Left ventricle myocardium superior (tissue), 1 donor: ENCODE measurements at regions not wholly inside any gene's neighbourhood (a gene's known extent, or its start where the extent isn't known, plus 50 kb on each side); places are given as distances from the start of the nearest gene placed in this dataset.
A peak's percentile ranks its signal among the peaks of the same experiment; 100 is the strongest.
"Not testable (repeated sequence)": the region's sequence is repeated elsewhere in the genome, so short reads cannot be mapped to it uniquely, and the experiment has no call there.

ENCODE experiments used
- ATAC-seq: fragments of 200-7000 bp; cut with Tn5 transposase; one replicate; pipeline ENCODE4 v1.9.1; 2020; ENCODE audit warnings: mild to moderate bottlenecking, moderate library complexity
- DNase-seq: peaks from one replicate; pipeline ENCODE4 v3.0.0-alpha.2; 2020
- intact Hi-C: fragments of 100-400 bp; cut with micrococcal nuclease; formaldehyde crosslinking; loops from one replicate; pipeline ENCODE4 v1.11.0; 2022
- donor health status: DM: no; HTN: yes; CAD: no; lungs with severe emphysema.

- ATAC-seq = no peak
- intact Hi-C loops = no loop called here
Observed at GRCh38 chr3:165716592-165716991, 120.6 kb downstream of the BCHE start.

GRCh38 chr3:165713479-165713878 lies 123.7 kb downstream of the BCHE start:
- ATAC-seq (no peak), DNase-seq (no peak)
- intact Hi-C loops = no loop called here

More at GRCh38 chr3:165716592-165716991, 120.6 kb downstream of the BCHE start:
- no peak for DNase-seq

- intact Hi-C loops = no loop called here
- no peak for DNase-seq
- no peak for ATAC-seq
Observed at GRCh38 chr3:165712382-165712781, 124.8 kb downstream of the BCHE start.

GRCh38 chr3:165697910-165698309 lies 139.3 kb downstream of the BCHE start:
- DNase-seq = no peak
- intact Hi-C loops = no loop called here
- no peak for ATAC-seq

GRCh38 chr3:165696496-165696895 lies 140.7 kb downstream of the BCHE start:
- ATAC-seq (no peak), DNase-seq (no peak)
- intact Hi-C loops = no loop called here

DNA sequence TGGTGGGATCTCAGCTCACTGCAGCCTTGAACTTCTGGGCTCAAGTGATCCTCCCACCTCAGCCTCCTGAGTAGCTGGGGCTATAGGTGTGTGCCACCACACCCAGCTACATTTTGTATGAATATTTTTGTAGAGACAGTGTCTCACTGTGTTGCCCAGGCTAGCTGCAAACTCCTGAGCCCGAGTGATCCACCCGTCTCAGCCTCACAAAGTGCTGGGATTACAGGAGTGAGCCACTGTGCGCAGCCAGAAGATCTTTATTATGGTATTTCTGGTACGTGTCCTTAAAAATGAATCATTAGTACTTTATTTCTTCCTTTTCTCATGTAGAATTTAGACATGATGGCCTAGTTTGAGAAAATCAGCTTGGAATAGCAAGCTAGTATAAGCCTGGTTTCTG lies 153.3 kb downstream of the BCHE start:
- no peak for ATAC-seq
- no peak for DNase-seq
- intact Hi-C loops = no loop called here

- intact Hi-C loops = no loop called here
- ATAC-seq = no peak
- DNase-seq = no peak
Observed at GRCh38 chr3:165682734-165683133, 154.5 kb downstream of the BCHE start.

GRCh38 chr3:165669967-165670366 lies 167.3 kb downstream of the BCHE start:
- ATAC-seq (no peak), DNase-seq (no peak)
- intact Hi-C loops = no loop called here

DNA sequence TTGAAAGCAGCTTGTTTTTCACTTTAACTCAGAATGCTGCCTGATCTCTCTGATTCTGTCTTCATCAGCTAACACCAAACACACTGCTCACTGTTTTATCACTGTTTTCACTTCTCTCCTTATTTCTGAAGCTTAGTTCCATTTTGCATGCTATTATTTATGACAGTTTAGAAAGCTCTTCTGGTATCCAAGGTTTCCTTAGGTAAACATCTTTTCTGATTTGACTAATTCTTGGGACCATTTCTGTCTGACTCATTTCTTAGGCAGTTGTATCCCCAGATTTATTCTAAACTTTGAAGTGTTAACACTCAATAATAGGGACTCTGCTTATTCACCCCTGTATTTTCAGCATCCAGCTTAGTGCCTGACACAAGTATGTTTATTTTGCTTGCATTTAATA lies 167.7 kb downstream of the BCHE start:
- no peak for DNase-seq
- intact Hi-C loops = no loop called here

GRCh38 chr3:165667676-165668075 lies 169.5 kb downstream of the BCHE start:
- DNase-seq = no peak
- ATAC-seq = no peak
- intact Hi-C loops = no loop called here

More for the DNA sequence above, 167.7 kb downstream of the BCHE start:
- ATAC-seq = no peak

DNA sequence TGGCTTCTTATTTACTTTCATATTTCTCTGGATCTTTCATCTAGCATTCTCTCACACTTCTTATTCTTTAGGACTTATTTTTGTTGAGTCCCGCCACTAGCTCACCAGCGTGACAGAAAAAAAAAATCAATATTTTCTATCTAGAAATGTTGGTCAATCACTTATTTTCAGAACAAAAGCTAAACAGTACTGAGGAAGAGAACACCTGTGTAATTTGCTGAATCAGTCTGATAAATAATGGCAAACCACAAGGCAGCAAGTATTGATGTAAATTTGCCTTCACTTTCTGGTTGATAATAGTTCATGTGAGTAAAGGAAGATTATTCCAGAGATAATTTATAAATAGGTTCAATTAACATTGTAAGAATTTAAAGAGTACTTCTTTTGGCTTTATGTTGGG lies 179.2 kb downstream of the BCHE start:
- intact Hi-C loops = no loop called here
- no peak for DNase-seq
- no peak for ATAC-seq

- DNase-seq (no peak), ATAC-seq (no peak)
- intact Hi-C loops = no loop called here
Observed at GRCh38 chr3:165653130-165653778, 184.0 kb downstream of the BCHE start.

DNA sequence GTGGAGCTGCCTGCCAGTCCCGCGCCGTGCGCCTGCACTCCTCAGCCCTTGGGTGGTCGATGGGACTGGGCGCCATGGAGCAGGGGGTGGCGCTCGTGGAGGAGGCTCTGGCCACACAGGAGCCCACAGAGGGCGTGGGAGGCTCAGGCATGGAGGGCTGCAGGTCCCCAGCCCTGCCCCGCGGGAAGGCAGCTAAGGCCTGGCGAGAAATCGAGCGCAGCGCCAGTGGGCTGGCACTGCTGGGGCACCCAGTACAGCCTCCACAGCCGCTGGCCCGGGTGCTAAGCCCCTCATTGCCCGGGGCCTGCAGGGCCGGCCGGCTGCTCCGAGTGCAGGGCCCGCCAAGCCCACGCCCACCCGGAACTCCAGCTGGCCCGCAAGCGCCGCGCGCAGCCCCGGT lies 187.9 kb downstream of the BCHE start:
- intact Hi-C loops, DNase-seq, ATAC-seq: not testable (repeated sequence)

- no peak for ATAC-seq
- intact Hi-C loops = no loop called here
- DNase-seq = no peak
Observed at GRCh38 chr3:165645191-165645590, 192.0 kb downstream of the BCHE start.

DNA sequence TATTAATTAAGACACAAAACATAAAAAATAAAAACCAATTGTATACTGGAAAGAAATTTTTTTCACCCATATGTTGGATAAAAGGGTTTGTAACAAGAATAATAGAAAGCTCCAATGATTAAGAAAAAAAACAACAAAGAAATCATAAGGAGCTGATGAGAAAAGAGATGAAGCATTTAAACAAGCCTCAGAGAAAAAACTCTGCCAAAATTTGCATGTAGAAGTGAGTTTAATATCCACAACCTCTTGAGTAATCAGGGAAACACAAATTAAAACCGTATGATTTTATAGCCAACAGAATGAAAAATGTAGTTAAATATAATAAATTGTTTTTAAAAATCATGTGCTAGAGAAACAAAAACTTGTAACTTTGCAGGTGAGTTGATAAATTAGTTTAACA lies 192.9 kb downstream of the BCHE start:
- DNase-seq = no peak
- intact Hi-C loops = no loop called here
- ATAC-seq = no peak

DNA sequence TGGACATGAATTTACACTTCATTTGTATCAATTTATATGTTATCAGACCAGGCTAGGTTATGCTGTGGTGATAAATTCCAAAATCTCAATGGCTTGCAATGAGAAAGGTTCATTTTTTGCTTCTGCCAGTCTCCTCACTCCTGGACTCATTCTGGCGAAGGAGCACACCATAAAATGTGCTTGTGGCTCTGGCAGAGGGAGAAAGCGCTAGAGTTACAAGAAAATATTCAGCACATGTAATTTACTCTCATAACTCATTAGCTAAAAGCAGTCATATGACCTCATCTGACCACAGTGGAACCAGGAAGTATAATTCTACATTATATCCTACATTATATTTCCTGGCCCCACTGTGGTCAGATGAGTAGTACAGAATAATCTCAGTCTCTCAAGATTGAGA lies 193.8 kb downstream of the BCHE start:
- DNase-seq = no peak
- ATAC-seq = no peak
- intact Hi-C loops = no loop called here

DNA sequence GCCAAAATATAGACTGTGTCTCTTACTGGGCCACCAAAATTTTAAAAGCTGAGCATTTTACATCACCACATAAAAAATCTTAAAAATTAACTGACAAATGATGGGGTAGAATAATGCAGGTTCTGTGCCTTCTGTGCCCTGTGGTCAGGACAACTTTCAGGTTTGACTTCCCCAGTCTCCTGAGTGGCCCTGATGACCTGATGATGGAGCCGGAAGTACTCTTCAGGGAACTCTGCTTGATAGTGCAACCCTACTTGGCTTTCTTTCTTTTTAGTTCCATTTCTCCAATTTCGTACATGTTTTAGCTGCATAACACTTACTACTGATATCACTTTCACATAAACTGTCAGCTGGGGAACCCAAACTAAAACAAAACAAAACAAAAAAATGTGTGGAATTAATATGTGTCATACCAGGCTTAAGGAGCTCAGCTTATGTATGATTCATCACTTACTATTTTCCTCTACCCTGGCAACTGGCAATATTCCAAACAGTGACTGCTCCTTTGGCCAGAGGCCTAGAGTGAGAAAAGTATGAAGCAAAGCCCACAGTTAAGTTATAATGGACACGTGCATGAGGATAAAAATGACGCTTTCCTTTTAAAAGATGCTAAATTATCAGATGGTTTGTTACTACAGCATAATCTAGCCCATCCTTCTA lies 194.3 kb downstream of the BCHE start:
- intact Hi-C loops = no loop called here
- no peak for DNase-seq
- ATAC-seq = peak; percentile 67

DNA sequence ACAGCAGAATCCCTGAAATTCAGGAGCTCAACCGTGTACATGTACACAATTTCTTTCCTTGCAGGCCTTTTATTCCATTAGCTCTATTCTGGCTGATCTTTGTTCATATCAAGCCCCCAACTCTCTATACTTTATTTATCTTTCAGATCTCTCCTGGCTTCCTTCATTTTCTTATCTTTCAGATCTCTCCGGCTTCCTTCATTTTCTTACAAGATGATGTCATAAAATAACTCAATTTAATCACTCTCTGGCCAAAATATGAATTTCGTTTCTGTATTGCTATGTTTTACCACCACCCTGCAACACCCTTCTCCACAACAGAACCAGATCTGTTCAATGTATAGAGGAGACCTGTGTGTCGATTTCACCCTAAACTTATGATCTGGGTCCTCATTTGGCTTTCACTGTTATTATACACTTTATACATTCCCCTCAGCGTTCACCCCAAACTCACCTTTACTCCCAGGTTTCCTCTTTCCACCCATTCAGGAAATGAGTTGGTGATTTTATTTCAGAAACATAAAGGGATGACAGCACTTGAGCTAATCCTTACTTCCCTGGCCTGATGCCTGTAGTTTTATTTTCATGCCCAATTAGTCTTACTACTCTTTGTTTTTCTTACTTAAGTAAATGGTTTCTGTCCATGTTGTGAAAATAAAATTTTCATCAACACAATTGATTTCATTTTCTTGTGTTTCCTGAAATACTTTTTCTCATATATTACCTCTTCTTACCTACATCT lies 195.5 kb downstream of the BCHE start:
- no peak for ATAC-seq
- intact Hi-C loops = no loop called here
- DNase-seq = no peak

- intact Hi-C loops = no loop called here
- DNase-seq (no peak), ATAC-seq (no peak)
Observed at GRCh38 chr3:165640970-165641369, 196.3 kb downstream of the BCHE start.

DNA sequence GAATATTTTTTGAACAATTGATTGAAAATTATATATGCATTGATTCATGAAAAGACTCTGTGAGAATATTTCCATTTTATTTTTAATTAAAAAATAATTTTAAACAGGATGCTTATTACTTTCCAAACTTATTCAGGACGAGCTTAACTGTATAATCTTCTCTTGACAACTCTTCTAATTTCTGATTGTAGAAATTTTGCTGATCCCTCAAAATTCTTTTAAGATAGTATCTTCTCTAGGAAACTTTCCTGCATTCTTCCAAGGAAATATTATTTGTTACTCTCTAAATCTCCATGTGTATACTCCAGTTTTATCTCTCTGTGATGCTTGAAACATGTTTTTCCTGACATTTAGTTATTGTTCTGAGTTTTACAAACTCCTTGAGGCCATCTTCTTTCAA lies 197.2 kb downstream of the BCHE start:
- ATAC-seq (no peak), DNase-seq (no peak)
- intact Hi-C loops = no loop called here

- intact Hi-C loops = no loop called here
- no peak for ATAC-seq
Observed at GRCh38 chr3:165638034-165638433, 199.2 kb downstream of the BCHE start.

More at GRCh38 chr3:165638034-165638433, 199.2 kb downstream of the BCHE start:
- no peak for DNase-seq
